Subcutaneous abdominal adipose tissue (tissue), 5 donors: ENCODE measurements at regions not wholly inside any gene's neighbourhood (a gene's known extent, or its start where the extent isn't known, plus 50 kb on each side); places are given as distances from the start of the nearest gene placed in this dataset.
"Not testable (repeated sequence)": the region's sequence is repeated elsewhere in the genome, so short reads cannot be mapped to it uniquely, and the experiment has no call there.

Experiments
- H3K27ac ChIP-seq: one replicate; pipeline ENCODE4 v1.7.0; 2013; ENCODE audit warnings: low read depth, mild to moderate bottlenecking, inconsistent platforms, low read length, moderate library complexity
- H3K27me3 ChIP-seq, 5 donors: one replicate each; pipeline ENCODE4 v1.7.0; 2013; ENCODE audit warnings: low read length in 5 of 5, inconsistent platforms in 1 of 5; ENCODE audit not compliant: control insufficient read depth in 5 of 5, insufficient read depth in 4 of 5
- H3K36me3 ChIP-seq, 5 donors: one replicate each; pipeline ENCODE4 v1.7.0; 2013; ENCODE audit warnings: low read length in 5 of 5; ENCODE audit not compliant: control insufficient read depth in 5 of 5, insufficient read depth in 5 of 5
- H3K4me1 ChIP-seq, 5 donors: one replicate each; pipeline ENCODE4 v1.7.0; 2013; ENCODE audit warnings: low read length in 5 of 5, mild to moderate bottlenecking in 3 of 5, moderate library complexity in 1 of 5; ENCODE audit not compliant: control insufficient read depth in 5 of 5, insufficient read depth in 5 of 5
- H3K4me3 ChIP-seq, 5 donors: one replicate each; pipeline ENCODE4 v1.7.0; 2013; ENCODE audit warnings: low read length in 5 of 5, low read depth in 1 of 5
- H3K9ac ChIP-seq, 5 donors: one replicate each; pipeline ENCODE4 v1.7.0; 2013; ENCODE audit warnings: low read length in 5 of 5, mild to moderate bottlenecking in 4 of 5, moderate library complexity in 3 of 5
- H3K9me3 ChIP-seq, 5 donors: one replicate each; pipeline ENCODE4 v1.7.0; 2013; ENCODE audit warnings: low read length in 5 of 5; ENCODE audit not compliant: control insufficient read depth in 5 of 5
- donor health status: healthy.
- donor health status: healthy.
- donor health status: healthy.
- donor health status: healthy.
- donor health status: healthy.

DNA sequence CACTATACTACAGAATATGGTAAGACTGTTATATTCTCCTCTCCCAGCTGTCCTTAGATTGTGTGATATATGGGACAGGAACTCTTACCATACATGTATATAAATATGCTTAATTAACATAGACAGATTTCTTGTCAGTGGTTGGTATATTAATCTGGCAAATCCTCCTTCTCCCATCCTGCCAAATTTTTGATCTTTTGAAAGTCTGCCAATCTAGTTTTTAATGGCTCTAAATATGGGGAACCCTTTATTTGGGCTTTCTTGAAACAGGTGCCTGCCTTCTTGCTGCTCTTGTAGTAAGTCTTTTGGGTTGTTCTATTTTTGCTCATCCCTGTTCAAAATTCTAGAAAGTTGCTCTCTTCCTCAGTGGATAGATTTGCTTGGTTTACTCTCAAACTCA is 63.5 kb downstream of the SPATA31D1 start:
- H3K4me3 ChIP-seq: no peak overlapping the region
- peaks cover 0 to 4% (median 0%) of the 10 kb centered on the region in 5 donors for H3K4me1 ChIP-seq
- H3K9me3 ChIP-seq: no peaks in the 10 kb centered on the region
- H3K27me3 ChIP-seq: no peaks in the 10 kb centered on the region
- H3K27ac ChIP-seq: no peak overlapping the region
- H3K9ac ChIP-seq: no peak overlapping the region
- no peaks in the 10 kb centered on the region for H3K36me3 ChIP-seq

DNA sequence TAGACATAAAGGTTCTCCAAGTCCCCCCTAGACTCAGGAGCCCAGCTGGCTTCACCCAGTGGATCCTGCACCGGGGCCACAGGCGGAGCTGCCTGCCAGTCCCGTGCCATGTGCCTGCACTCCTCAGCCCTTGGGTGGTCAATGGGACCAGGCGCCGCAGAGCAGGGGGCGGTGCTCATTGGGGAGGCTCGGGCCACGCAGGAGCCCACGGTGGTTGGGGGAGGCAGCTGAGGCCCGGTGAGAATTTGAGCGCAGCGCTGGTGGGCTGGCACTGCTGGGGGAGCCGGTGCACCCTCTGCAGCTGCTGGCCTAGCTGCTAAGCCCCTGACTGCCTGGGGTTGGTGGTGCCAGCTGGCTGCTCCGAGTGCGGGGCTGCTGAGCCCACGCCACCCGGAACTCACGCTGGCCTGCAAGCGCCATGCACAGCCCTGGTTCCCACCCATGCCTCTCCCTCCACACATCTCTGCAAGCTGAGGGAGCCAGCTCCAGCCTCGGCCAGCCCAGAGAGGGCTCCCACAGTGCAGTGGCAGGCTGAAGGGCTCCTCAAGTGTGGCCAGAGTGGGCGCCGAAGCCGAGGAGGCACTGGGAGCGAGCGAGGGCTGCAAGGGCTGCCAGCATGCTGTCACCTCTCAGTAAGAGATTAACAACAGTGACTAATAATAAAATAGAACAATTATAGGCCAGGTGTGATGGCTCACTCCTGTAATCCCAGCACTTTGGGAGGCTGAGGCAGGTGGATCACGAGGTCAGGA is 65.9 kb downstream of the SPATA31D1 start:
- H3K9me3 ChIP-seq: no peaks in the 10 kb centered on the region
- no peak overlapping the region for H3K4me3 ChIP-seq
- no peak overlapping the region for H3K9ac ChIP-seq
- H3K27me3 ChIP-seq: no peaks in the 10 kb centered on the region
- H3K36me3 ChIP-seq: no peaks in the 10 kb centered on the region
- H3K27ac ChIP-seq: no peak overlapping the region
- peaks cover 0 to 4% (median 0%) of the 10 kb centered on the region in 5 donors for H3K4me1 ChIP-seq

DNA sequence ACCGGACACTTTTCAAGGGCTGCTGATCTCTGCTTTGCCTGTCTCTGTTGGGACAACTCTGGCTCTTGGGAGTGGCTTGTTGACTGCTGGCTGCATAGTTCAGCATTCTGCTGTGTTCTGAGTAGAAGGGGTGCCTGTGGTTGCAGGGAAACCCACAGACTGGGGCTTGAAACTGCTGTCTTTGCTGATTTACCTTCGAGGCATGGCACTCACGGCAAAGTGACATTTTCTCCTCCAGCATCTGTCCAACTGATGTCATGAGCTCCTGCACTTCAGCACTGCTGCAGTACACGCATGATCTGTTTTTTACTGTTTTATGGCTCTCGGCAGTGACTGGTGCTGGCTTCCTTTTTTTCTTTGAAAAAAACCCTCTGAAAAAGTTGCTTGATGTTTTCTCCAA is 69.2 kb downstream of the SPATA31D1 start:
- H3K4me3 ChIP-seq: no peak overlapping the region
- no peaks in the 10 kb centered on the region for H3K36me3 ChIP-seq
- no peaks in the 10 kb centered on the region for H3K27me3 ChIP-seq
- H3K9me3 ChIP-seq: no peaks in the 10 kb centered on the region
- H3K27ac ChIP-seq: no peak overlapping the region
- no peaks in the 10 kb centered on the region for H3K4me1 ChIP-seq
- no peak overlapping the region for H3K9ac ChIP-seq

GRCh38 chr9:82061801-82062200 is 73.2 kb downstream of the SPATA31D1 start:
- H3K36me3 ChIP-seq, H3K9me3 ChIP-seq: not testable (repeated sequence)

DNA sequence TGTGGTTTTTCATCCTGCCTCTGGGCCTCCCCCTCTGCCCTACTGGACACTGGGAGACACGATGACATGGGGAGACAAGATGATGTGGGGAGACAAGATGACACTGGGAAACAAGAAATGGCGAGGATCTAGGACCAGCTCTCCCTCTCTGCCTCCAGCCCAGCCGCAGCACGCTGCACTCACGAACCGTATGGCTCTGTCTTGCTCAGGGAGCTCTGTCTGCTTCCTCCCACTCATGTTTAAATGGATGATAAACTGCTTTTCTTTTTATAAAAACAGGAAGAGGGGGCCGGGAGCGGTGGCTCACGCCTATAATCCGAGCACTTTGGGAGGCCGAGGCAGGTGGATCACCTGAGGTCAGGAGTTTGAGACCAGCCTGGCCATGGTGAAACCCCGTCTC is 73.7 kb downstream of the SPATA31D1 start:
- no peaks in the 10 kb centered on the region for H3K9me3 ChIP-seq
- H3K27ac ChIP-seq: no peak overlapping the region
- no peaks in the 10 kb centered on the region for H3K36me3 ChIP-seq
- H3K9ac ChIP-seq: no peak overlapping the region
- H3K4me3 ChIP-seq: no peak overlapping the region
- H3K27me3 ChIP-seq: no peaks in the 10 kb centered on the region
- H3K4me1 ChIP-seq: no peaks in the 10 kb centered on the region

More at GRCh38 chr9:82061801-82062200, 73.2 kb downstream of the SPATA31D1 start:
- H3K4me3 ChIP-seq, H3K4me1 ChIP-seq, H3K27me3 ChIP-seq, H3K9ac ChIP-seq, H3K27ac ChIP-seq: not testable (repeated sequence)

- H3K4me1 ChIP-seq: no peaks in the 10 kb centered on the region
- no peaks in the 10 kb centered on the region for H3K36me3 ChIP-seq
- no peak overlapping the region for H3K9ac ChIP-seq
- no peaks in the 10 kb centered on the region for H3K27me3 ChIP-seq
- H3K9me3 ChIP-seq: peaks cover 0 to 5% (median 3%) of the 10 kb centered on the region in 5 donors
- H3K27ac ChIP-seq: no peak overlapping the region
- H3K4me3 ChIP-seq: no peak overlapping the region
Measured at GRCh38 chr9:82073551-82074543, 85.3 kb downstream of the SPATA31D1 start.

DNA sequence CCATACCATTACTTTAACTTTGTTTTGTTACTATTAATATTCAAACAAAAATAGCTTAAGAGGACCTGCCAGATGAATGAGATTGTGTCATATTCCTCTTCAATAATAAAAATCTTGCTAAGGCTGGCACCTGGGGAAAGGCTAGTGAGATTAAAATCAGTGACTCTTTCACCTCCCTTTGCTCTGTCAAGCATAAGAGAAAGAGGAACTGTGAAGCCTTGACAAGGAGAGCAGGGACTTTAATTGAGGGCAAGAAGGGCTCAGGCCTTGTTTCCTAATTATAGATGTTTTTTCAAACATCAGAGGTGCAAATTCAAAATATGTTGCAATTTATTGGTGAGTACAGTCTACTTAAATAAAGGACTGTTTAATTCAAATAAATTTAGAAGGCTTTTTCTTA is 91.7 kb downstream of the SPATA31D1 start:
- Histone ChIP-seq H3K36me3 (no peaks in the 10 kb centered on the region), H3K9ac (no peak overlapping the region), H3K27ac (no peak overlapping the region), H3K4me1 (no peaks in the 10 kb centered on the region), H3K9me3 (no peaks in the 10 kb centered on the region), H3K4me3 (no peak overlapping the region), H3K27me3 (no peaks in the 10 kb centered on the region)

DNA sequence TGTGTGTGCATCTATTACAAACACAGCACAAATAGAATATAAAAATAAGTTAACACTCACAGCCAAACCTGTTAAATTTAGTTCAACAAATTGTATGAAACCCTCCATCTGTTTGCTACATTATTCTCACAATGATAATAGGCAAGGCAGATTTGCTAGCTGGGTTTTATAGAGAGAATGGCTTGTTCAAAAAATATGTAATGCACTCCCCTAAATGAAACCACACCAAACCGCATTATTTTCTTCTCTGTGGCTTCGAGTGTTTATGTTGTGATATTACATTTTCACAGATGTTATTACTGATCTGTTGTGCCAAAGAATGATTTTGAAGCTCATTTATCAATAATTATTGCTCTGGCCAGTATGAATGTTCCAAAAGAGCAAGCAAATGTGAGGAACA is 92.9 kb downstream of the SPATA31D1 start:
- Histone ChIP-seq H3K36me3 (no peaks in the 10 kb centered on the region), H3K4me1 (no peaks in the 10 kb centered on the region), H3K9me3 (no peaks in the 10 kb centered on the region), H3K27ac (no peak overlapping the region), H3K9ac (no peak overlapping the region), H3K4me3 (no peak overlapping the region), H3K27me3 (no peaks in the 10 kb centered on the region)

DNA sequence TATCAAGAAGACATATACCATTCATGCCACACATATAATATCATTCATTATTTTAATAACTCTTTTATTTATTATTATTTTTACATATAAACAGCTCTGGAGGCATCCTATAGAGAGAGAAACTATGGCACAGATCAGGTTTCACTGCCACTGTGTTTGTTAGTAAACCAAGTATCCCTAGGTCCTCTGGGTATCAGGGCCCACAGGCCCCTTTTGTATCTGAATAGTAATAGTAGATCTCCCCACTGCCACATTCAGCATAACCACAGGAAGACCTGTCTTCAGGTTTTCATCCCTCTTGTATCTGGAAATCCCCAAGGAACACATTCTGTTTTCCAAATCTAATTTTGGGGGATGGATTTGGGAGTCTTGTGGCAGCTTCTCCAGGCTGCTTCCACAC is 94.0 kb downstream of the SPATA31D1 start:
- no peaks in the 10 kb centered on the region for H3K36me3 ChIP-seq
- H3K4me3 ChIP-seq: no peak overlapping the region
- no peaks in the 10 kb centered on the region for H3K4me1 ChIP-seq
- H3K9ac ChIP-seq: no peak overlapping the region
- no peak overlapping the region for H3K27ac ChIP-seq
- no peaks in the 10 kb centered on the region for H3K9me3 ChIP-seq
- H3K27me3 ChIP-seq: no peaks in the 10 kb centered on the region

- H3K9ac ChIP-seq: no peak overlapping the region
- H3K4me1 ChIP-seq: no peaks in the 10 kb centered on the region
- no peaks in the 10 kb centered on the region for H3K27me3 ChIP-seq
- no peak overlapping the region for H3K27ac ChIP-seq
- H3K4me3 ChIP-seq: no peak overlapping the region
- no peaks in the 10 kb centered on the region for H3K9me3 ChIP-seq
- no peaks in the 10 kb centered on the region for H3K36me3 ChIP-seq
Measured at GRCh38 chr9:82088591-82088990, 100.0 kb downstream of the SPATA31D1 start.
